ENCODE measurements at regions not wholly inside any gene's neighbourhood (a gene's known extent, or its start where the extent isn't known, plus 50 kb on each side); places are given as distances from the start of the nearest gene placed in this dataset.

DNA sequence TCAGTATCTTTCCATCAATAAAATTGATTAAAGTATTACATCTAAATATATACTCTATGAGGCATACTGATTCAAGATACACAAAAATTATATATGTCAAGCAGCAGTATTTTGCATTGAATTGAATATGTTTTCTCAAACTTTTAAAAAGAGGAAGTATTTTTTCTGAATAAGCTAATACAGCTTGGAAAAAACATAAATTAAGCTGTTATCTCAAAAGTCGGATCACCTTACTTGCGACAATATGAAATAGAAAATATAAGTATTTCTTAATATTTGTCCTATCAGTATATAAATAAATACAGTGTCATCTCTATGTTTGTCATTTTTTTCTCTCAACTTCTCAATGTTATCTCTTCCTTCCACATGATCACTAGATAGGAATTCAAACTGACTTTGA, 139.3 kb downstream of the MBL2 start:
- H3K4me3 ChIP-seq (ENCODE audit: low read depth, low read length), result no peak overlapping the region
- no peak for DNase-seq (ENCODE audit: low read depth, low spot score)
- ChIA-PET POLR2A (no interaction called here), CTCF (interaction anchor here (6.6 kb wide), 1 partner anchor 12 kb away, joined by 41 read pairs; no protein-coding TSS in a partner anchor)
- TF ChIP-seq, protein P1, sequence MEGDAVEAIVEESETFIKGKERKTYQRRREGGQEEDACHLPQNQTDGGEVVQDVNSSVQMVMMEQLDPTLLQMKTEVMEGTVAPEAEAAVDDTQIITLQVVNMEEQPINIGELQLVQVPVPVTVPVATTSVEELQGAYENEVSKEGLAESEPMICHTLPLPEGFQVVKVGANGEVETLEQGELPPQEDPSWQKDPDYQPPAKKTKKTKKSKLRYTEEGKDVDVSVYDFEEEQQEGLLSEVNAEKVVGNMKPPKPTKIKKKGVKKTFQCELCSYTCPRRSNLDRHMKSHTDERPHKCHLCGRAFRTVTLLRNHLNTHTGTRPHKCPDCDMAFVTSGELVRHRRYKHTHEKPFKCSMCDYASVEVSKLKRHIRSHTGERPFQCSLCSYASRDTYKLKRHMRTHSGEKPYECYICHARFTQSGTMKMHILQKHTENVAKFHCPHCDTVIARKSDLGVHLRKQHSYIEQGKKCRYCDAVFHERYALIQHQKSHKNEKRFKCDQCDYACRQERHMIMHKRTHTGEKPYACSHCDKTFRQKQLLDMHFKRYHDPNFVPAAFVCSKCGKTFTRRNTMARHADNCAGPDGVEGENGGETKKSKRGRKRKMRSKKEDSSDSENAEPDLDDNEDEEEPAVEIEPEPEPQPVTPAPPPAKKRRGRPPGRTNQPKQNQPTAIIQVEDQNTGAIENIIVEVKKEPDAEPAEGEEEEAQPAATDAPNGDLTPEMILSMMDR (IDR thresholded peaks at IDR 0.05; ENCODE audit: insufficient read depth, low read length, missing control alignments), result no peak

DNA sequence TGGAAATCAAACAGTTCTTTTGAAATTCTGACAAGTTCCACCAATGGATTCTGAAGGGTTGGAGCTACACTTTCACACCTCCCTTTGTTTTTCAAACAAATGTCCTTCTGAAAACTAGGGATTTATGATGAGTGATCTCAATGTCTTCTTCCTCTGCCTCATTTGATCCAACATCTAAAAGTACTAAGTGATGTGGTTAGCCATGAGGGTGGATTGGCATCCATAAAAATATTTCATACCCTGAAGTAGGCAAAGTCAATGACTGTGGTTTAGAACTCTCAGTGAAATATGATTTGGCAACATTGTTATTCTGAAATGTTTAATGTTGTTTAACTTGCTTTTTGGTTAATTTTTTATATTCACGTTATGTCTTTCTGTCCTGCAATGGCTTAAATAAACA, 136.9 kb downstream of the MBL2 start:
- TF ChIP-seq, protein P1 (IDR thresholded peaks at IDR 0.05; ENCODE audit: insufficient read depth, low read length, missing control alignments), result no peak
- DNase-seq (ENCODE audit: low read depth, low spot score), result no peak
- H3K4me3 ChIP-seq (ENCODE audit: low read depth, low read length), result no peak overlapping the region
- CTCF ChIA-PET, result interaction anchor here (1.4 to 6.6 kb wide), 3 partner anchors 10 to 144 kb away, joined by 3 to 41 read pairs (median 10); no protein-coding TSS in a partner anchor
- POLR2A ChIA-PET, result no interaction called here

DNA sequence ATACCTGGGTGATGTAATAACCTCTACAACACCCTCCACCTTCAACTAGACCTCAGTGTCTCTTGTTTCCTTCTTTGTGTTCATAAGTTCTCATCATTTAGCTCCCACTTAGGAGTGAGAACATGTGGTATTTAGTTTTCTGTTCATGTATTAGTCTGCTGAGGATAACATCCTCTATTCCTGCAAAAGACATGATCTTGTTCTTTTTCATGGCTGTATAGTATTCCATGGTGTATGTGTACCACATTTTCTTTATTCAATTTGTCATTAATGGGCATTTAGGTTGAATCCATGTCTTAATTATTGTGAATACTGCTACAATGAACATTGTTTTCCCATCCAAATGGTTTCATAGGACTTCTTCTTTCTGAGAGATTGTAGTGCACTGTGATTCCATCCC, 135.7 kb downstream of the MBL2 start:
- TF ChIP-seq, protein P1 (IDR thresholded peaks at IDR 0.05; ENCODE audit: insufficient read depth, low read length, missing control alignments), result no peak
- ChIA-PET CTCF (interaction anchor here (1.1 to 6.6 kb wide), 8 partner anchors 8 to 143 kb away, joined by 3 to 41 read pairs (median 5); no protein-coding TSS in a partner anchor), POLR2A (no interaction called here)
- no peak for DNase-seq (ENCODE audit: low read depth, low spot score)
- no peak overlapping the region for H3K4me3 ChIP-seq (ENCODE audit: low read depth, low read length)

DNA sequence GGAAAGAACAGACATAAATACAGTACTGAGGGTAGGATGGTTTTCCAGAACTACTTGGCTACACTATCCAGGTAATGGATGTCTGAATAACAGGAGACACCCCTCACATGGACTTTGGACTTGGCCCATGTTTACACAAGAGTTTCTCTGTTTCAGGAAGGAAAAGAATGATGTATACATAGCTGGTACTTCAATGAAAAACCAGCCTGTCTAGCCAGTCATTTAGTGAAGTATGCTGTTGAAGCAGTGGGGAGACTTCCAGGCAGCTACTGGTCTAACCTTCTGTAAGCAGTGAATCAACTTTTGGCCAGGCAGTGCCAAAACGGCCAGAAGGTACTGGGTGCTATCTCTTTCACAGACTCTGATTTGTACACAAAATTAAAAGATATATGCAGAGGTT, 135.0 kb downstream of the MBL2 start:
- POLR2A ChIA-PET, result no interaction called here
- TF ChIP-seq, protein P1 (IDR thresholded peaks at IDR 0.05; ENCODE audit: insufficient read depth, low read length, missing control alignments), result no peak
- CTCF ChIA-PET, result interaction anchor here (1.5 to 6.6 kb wide), 7 partner anchors 8 to 329 kb away, joined by 4 to 41 read pairs (median 7); no protein-coding TSS in a partner anchor
- no peak for DNase-seq (ENCODE audit: low read depth, low spot score)
- H3K4me3 ChIP-seq (ENCODE audit: low read depth, low read length), result no peak overlapping the region

DNA sequence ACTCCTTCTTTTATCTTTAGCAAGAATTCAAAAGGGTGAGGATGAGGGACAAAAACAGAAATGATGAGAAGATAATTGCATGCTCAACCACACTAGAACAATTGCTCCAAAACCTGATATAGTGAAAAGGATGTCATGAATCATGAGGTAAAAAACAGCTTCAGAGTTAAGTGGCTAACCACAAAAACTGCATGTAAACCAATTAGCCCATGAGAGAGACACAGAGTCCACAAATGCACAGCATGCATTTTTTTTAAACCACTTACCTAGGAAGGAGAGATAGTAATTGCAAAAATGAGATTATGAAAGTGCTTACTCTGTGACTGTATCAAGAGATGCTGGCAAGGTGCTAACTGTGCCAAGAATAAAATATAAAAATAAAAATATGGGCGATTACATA, 132.9 kb downstream of the MBL2 start:
- TF ChIP-seq, protein P1 (IDR thresholded peaks at IDR 0.05; ENCODE audit: insufficient read depth, low read length, missing control alignments), result no peak
- H3K4me3 ChIP-seq (ENCODE audit: low read depth, low read length), result no peak overlapping the region
- no peak for DNase-seq (ENCODE audit: low read depth, low spot score)
- ChIA-PET POLR2A (interaction anchor here (0.5 kb wide), 1 partner anchor 17 kb away, joined by 3 read pairs; no protein-coding TSS in a partner anchor), CTCF (interaction anchor here (1.2 to 1.8 kb wide), 2 partner anchors 9 to 101 kb away, joined by 4 read pairs; no protein-coding TSS in a partner anchor)

DNA sequence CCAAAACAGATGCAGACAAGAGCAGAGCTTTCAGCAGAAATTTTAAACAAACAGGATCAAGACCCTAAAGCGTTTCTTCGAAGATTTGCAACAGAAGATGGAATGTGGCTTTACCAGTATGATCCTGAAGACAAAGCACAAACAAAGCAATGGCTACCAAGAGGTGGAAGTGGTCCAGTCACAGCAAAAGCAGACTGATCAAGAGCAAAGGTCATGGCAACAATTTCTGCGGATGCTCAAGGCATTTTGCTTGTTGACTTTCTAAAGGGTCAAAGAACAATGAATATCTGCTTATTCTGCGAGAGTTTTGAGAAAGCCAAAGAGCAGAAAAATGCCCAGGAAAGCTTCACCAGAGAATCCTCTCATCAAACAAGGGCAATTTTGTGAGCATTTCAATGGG, 130.4 kb downstream of the MBL2 start:
- no peak overlapping the region for H3K4me3 ChIP-seq (ENCODE audit: low read depth, low read length)
- CTCF ChIA-PET, result interaction anchor here (4.7 to 10.3 kb wide), 5 partner anchors 17 to 138 kb away, joined by 51 to 208 read pairs (median 112); no protein-coding TSS in a partner anchor
- POLR2A ChIA-PET, result no interaction called here
- DNase-seq (ENCODE audit: low read depth, low spot score), result no peak
- TF ChIP-seq, protein P1 (IDR thresholded peaks at IDR 0.05; ENCODE audit: insufficient read depth, low read length, missing control alignments), result no peak
